A673 (cell line): ENCODE measurements at regions not wholly inside any gene's neighbourhood (a gene's known extent, or its start where the extent isn't known, plus 50 kb on each side); places are given as distances from the start of the nearest gene placed in this dataset.

ENCODE experiments used
- BruUV-seq: library from RNA; stranded (reverse); fragments of 400-500 nt; replicated peaks from 2 replicates; lab custom pipeline; 2021; lab: Mats Ljungman, UMichigan
- CTCF ChIA-PET: fragments of 300-600 bp; sonication (Branson Sonifier 250); formaldehyde crosslinking; loops from one replicate; lab custom pipeline; 2022; ENCODE audit warnings: antibody characterized with exemption; lab: Charles Lee
- POLR2A ChIA-PET: fragments of 300-600 bp; sonication (Branson Sonifier 250); formaldehyde crosslinking; loops from one replicate; lab custom pipeline; 2022; ENCODE audit warnings: antibody characterized with exemption; ENCODE audit not compliant: low non-redundant PET; lab: Charles Lee
- DNase-seq: peaks from one replicate; pipeline ENCODE4 v3.0.0-alpha.2; 2015; ENCODE audit warnings: low spot score
- H3K27ac ChIP-seq: fragments of 200-600 bp; sonication (generic); 2 replicates; pipeline ENCODE4 v1.5.1; 2016; ENCODE audit warnings: mixed run types, low read depth, mild to moderate bottlenecking, mixed read lengths, antibody characterized with exemption, low read length; ENCODE audit not compliant: poor library complexity, severe bottlenecking
- H3K27me3 ChIP-seq: fragments of 200-600 bp; sonication (generic); replicated peaks from 2 replicates; pipeline ENCODE4 v1.6.1; 2017; ENCODE audit warnings: mixed run types, low read depth, mild to moderate bottlenecking, mixed read lengths, antibody characterized with exemption, low read length; ENCODE audit not compliant: insufficient read depth, poor library complexity
- H3K36me3 ChIP-seq: fragments of 200-600 bp; sonication (generic); 2 replicates; pipeline ENCODE4 v1.6.1; 2016; ENCODE audit warnings: mixed run types, mild to moderate bottlenecking, mixed read lengths, antibody characterized with exemption, low read length; ENCODE audit not compliant: insufficient read depth, poor library complexity, severe bottlenecking
- H3K4me1 ChIP-seq: fragments of 200-600 bp; sonication (generic); 2 replicates; pipeline ENCODE4 v1.6.1; 2017; ENCODE audit warnings: mixed run types, mild to moderate bottlenecking, mixed read lengths, antibody characterized with exemption, low read length; ENCODE audit not compliant: insufficient read depth, poor library complexity, severe bottlenecking
- H3K4me3 ChIP-seq: fragments of 200-600 bp; sonication (generic); 2 replicates; pipeline ENCODE4 v1.5.1; 2016; ENCODE audit warnings: low read depth, mixed run types, mild to moderate bottlenecking, mixed read lengths, low read length; ENCODE audit not compliant: poor library complexity, severe bottlenecking
- H3K9me3 ChIP-seq: fragments of 200-600 bp; sonication (generic); 2 replicates; pipeline ENCODE4 v1.6.1; 2016; ENCODE audit warnings: mixed run types, low read depth, mild to moderate bottlenecking, mixed read lengths, antibody characterized with exemption, low read length; ENCODE audit not compliant: poor library complexity, severe bottlenecking
- CTCF ChIP-seq: fragments of 300-800, 200-600 bp; sonication (generic); conservative IDR thresholded peaks from 2 replicates; pipeline ENCODE4 v1.5.1; 2017; ENCODE audit warnings: low read depth, mild to moderate bottlenecking, antibody characterized with exemption, low read length, moderate library complexity, mixed read lengths
- EZH2 ChIP-seq: fragments of 200-600 bp; sonication (generic); IDR thresholded peaks from 2 replicates; pipeline ENCODE4 v1.6.1; 2017; ENCODE audit warnings: borderline replicate concordance, low read depth, mild to moderate bottlenecking, mixed read lengths, antibody characterized with exemption, low read length; ENCODE audit not compliant: poor library complexity, severe bottlenecking
- intact Hi-C: fragments of 100-400 bp; cut with micrococcal nuclease; formaldehyde crosslinking; loops from one replicate; pipeline ENCODE4 v1.10.0; 2022; ENCODE audit not compliant: unreplicated experiment

- Histone ChIP-seq H3K4me1 (no peaks in the 10 kb centered on the region), H3K4me3 (no peak overlapping the region), H3K27me3 (no peaks in the 10 kb centered on the region), H3K36me3 (no peaks in the 10 kb centered on the region), H3K27ac (no peak overlapping the region), H3K9me3 (no peaks in the 10 kb centered on the region)
- no peak for TF ChIP-seq CTCF
- no peak for TF ChIP-seq EZH2
- BruUV-seq: no TSS peak
- DNase-seq: no peak
- intact Hi-C loops: no loop called here
- CTCF ChIA-PET: no interaction called here
- POLR2A ChIA-PET: interaction anchor here (0.6 kb wide), 1 partner anchor 116 kb away, joined by 6 read pairs; no protein-coding TSS in a partner anchor
Observed at GRCh38 chr3:35044190-35044589, 595.1 kb upstream of the ARPP21 start.

- Histone ChIP-seq H3K4me3 (no peak overlapping the region), H3K27ac (no peak overlapping the region), H3K27me3 (no peaks in the 10 kb centered on the region), H3K4me1 (no peaks in the 10 kb centered on the region), H3K36me3 (no peaks in the 10 kb centered on the region), H3K9me3 (no peaks in the 10 kb centered on the region)
- POLR2A ChIA-PET: no interaction called here
- CTCF ChIA-PET: no interaction called here
- DNase-seq: no peak
- BruUV-seq: no TSS peak
- intact Hi-C loops: no loop called here
- TF ChIP-seq EZH2: no peak
- no peak for TF ChIP-seq CTCF
Observed at GRCh38 chr3:35045118-35045517, 594.2 kb upstream of the ARPP21 start.

GRCh38 chr3:35064761-35065160 is 574.6 kb upstream of the ARPP21 start:
- Histone ChIP-seq H3K4me1 (no peaks in the 10 kb centered on the region), H3K27me3 (no peaks in the 10 kb centered on the region), H3K27ac (no peak overlapping the region), H3K9me3 (no peaks in the 10 kb centered on the region), H3K36me3 (no peaks in the 10 kb centered on the region), H3K4me3 (no peak overlapping the region)
- ChIA-PET POLR2A (no interaction called here), CTCF (no interaction called here)
- no peak for TF ChIP-seq EZH2
- no peak for TF ChIP-seq CTCF
- BruUV-seq: no TSS peak
- no peak for DNase-seq
- intact Hi-C loops: no loop called here
